ENCODE measurements at regions not wholly inside any gene's neighbourhood (a gene's known extent, or its start where the extent isn't known, plus 50 kb on each side); places are given as distances from the start of the nearest gene placed in this dataset.

- no peak for TF ChIP-seq MTA2 (IDR thresholded peaks at IDR 0.05; ENCODE audit: low read depth)
- TF ChIP-seq NFYA (IDR thresholded peaks at IDR 0.05; ENCODE audit: borderline replicate concordance, low read depth, low read length), result no peak
- no peak for TF ChIP-seq SMARCA5 (IDR thresholded peaks at IDR 0.05)
- TF ChIP-seq, protein P1, sequence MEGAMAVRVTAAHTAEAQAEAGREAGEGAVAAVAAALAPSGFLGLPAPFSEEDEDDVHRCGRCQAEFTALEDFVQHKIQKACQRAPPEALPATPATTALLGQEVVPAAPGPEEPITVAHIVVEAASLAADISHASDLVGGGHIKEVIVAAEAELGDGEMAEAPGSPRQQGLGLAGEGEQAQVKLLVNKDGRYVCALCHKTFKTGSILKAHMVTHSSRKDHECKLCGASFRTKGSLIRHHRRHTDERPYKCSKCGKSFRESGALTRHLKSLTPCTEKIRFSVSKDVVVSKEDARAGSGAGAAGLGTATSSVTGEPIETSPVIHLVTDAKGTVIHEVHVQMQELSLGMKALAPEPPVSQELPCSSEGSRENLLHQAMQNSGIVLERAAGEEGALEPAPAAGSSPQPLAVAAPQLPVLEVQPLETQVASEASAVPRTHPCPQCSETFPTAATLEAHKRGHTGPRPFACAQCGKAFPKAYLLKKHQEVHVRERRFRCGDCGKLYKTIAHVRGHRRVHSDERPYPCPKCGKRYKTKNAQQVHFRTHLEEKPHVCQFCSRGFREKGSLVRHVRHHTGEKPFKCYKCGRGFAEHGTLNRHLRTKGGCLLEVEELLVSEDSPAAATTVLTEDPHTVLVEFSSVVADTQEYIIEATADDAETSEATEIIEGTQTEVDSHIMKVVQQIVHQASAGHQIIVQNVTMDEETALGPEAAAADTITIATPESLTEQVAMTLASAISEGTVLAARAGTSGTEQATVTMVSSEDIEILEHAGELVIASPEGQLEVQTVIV (IDR thresholded peaks at IDR 0.05; ENCODE audit: borderline replicate concordance, partially characterized antibody), result no peak
- TF ChIP-seq GABPA (IDR thresholded peaks at IDR 0.05; ENCODE audit: low read depth), result no peak
- TF ChIP-seq EED (IDR thresholded peaks at IDR 0.05; ENCODE audit: low read depth), result no peak
- TF ChIP-seq POLR2A (IDR thresholded peaks at IDR 0.05; ENCODE audit: low read depth, low read length), result no peak
- TF ChIP-seq, protein P2, sequence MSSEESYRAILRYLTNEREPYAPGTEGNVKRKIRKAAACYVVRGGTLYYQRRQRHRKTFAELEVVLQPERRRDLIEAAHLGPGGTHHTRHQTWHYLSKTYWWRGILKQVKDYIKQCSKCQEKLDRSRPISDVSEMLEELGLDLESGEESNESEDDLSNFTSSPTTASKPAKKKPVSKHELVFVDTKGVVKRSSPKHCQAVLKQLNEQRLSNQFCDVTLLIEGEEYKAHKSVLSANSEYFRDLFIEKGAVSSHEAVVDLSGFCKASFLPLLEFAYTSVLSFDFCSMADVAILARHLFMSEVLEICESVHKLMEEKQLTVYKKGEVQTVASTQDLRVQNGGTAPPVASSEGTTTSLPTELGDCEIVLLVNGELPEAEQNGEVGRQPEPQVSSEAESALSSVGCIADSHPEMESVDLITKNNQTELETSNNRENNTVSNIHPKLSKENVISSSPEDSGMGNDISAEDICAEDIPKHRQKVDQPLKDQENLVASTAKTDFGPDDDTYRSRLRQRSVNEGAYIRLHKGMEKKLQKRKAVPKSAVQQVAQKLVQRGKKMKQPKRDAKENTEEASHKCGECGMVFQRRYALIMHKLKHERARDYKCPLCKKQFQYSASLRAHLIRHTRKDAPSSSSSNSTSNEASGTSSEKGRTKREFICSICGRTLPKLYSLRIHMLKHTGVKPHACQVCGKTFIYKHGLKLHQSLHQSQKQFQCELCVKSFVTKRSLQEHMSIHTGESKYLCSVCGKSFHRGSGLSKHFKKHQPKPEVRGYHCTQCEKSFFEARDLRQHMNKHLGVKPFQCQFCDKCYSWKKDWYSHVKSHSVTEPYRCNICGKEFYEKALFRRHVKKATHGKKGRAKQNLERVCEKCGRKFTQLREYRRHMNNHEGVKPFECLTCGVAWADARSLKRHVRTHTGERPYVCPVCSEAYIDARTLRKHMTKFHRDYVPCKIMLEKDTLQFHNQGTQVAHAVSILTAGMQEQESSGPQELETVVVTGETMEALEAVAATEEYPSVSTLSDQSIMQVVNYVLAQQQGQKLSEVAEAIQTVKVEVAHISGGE (CRISPR knock-in tag; IDR thresholded peaks at IDR 0.05), result no peak
These were observed 121.4 kb downstream of the TPBG start (continued) for GRCh38 chr6:82484737-82485626.
